ENCODE measurements at regions not wholly inside any gene's neighbourhood (a gene's known extent, or its start where the extent isn't known, plus 50 kb on each side); places are given as distances from the start of the nearest gene placed in this dataset.

DNA sequence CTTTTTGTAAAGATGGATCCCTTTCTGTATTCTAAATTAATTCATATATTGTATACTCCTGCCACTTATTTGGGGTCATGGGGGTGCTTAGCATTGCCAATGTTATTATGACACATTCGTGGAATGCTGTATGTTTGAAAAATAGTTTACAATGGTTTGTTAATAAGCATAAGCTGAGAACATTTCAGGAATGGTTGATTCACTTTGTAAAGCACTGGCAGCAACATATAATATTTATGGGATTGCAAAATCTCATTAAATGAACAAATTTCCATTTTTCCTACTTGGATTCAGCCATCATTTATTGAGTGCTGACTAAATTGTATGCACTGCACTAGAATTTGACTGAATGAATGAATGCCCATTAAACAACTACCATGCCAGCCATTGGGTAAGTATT lies 215.2 kb upstream of the KLF4 start (continued):
- TF ChIP-seq, protein P1, sequence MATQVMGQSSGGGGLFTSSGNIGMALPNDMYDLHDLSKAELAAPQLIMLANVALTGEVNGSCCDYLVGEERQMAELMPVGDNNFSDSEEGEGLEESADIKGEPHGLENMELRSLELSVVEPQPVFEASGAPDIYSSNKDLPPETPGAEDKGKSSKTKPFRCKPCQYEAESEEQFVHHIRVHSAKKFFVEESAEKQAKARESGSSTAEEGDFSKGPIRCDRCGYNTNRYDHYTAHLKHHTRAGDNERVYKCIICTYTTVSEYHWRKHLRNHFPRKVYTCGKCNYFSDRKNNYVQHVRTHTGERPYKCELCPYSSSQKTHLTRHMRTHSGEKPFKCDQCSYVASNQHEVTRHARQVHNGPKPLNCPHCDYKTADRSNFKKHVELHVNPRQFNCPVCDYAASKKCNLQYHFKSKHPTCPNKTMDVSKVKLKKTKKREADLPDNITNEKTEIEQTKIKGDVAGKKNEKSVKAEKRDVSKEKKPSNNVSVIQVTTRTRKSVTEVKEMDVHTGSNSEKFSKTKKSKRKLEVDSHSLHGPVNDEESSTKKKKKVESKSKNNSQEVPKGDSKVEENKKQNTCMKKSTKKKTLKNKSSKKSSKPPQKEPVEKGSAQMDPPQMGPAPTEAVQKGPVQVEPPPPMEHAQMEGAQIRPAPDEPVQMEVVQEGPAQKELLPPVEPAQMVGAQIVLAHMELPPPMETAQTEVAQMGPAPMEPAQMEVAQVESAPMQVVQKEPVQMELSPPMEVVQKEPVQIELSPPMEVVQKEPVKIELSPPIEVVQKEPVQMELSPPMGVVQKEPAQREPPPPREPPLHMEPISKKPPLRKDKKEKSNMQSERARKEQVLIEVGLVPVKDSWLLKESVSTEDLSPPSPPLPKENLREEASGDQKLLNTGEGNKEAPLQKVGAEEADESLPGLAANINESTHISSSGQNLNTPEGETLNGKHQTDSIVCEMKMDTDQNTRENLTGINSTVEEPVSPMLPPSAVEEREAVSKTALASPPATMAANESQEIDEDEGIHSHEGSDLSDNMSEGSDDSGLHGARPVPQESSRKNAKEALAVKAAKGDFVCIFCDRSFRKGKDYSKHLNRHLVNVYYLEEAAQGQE (IDR thresholded peaks at IDR 0.05; ENCODE audit: unreplicated experiment): no peak

DNA sequence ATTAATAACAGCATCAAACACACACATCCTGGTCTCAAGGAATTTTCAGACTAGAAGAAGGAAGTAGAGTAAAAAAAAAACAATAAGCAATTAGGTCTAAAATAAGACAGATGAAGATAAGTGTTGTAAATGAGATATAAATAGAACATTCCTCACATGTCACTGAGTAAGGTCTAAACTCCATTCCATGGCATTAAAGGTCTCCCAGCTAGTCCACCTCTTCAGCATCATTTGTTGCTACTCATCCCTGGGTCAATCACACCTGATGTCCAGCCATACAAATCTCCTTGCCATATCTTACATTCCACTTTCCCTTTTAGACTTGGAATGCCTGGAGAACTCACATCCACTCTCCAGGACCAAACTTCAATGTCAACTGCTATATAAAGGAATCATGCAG lies 214.1 kb upstream of the KLF4 start:
- no peak for TF ChIP-seq CREB1 (CRISPR knock-in tag; IDR thresholded peaks at IDR 0.05; ENCODE audit: low read depth)
- no peak overlapping the region for H3K27ac Mint-ChIP-seq
- H3K27ac ChIP-seq (ENCODE audit: low read depth): no peak overlapping the region

DNA sequence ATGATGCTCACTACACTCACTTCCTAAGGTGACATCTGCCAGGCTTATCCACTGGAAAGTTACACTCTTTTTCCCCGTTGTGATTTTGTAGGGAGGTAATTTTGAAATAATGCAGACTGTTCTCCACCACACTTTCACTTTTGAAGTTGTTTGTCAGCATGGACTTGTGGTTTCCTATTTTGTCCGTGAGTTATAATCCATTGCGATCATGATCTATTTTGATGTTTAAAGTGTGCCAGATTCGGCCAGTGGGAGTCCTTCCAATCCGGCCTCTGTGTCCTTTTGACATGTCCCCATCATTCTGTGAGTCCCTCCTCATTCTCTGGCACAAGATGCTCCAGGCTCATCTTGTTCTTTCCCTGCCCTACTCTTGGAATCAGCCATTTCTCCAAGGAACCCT lies 211.3 kb upstream of the KLF4 start:
- ATAC-seq: no peak
- H4K20me1 ChIP-seq (replicated peaks; ENCODE audit: insufficient read depth): no peaks in the 10 kb centered on the region
- Mint-ChIP-seq H3K36me3 (ENCODE audit: low read depth) (no peaks in the 10 kb centered on the region), H3K4me1 (no peaks in the 10 kb centered on the region), H3K4me3 (no peak overlapping the region), H3K27ac (no peak overlapping the region), H3K27me3 (ENCODE audit: insufficient read depth, low read depth, poor library complexity) (peaks cover 3% of the 10 kb centered on the region), H3K9me3 (no peaks in the 10 kb centered on the region)
- H2AFZ ChIP-seq: no peak overlapping the region
- no peaks in the 10 kb centered on the region for H3F3A ChIP-seq (replicated peaks; ENCODE audit: low read depth)
- H3K4me2 ChIP-seq: no peak overlapping the region
- no peaks in the 10 kb centered on the region for H3K36me3 ChIP-seq (ENCODE audit: insufficient read depth)
- H3K4me1 ChIP-seq (ENCODE audit: insufficient read depth): no peaks in the 10 kb centered on the region
- DNase-seq (ENCODE audit: low spot score): no peak
- H3K9me2 ChIP-seq (ENCODE audit: insufficient read depth): 0 out of 2 replicates have a peak, but pooled peaks cover 7% of the 10 kb centered on the region
- no peaks in the 10 kb centered on the region for H3K27me3 ChIP-seq (ENCODE audit: insufficient read depth)
- no peak overlapping the region for H3K4me3 ChIP-seq
- no peaks in the 10 kb centered on the region for H3K79me2 ChIP-seq (replicated peaks; ENCODE audit: insufficient read depth)
- H3K27ac ChIP-seq (ENCODE audit: low read depth): no peak overlapping the region
- TF ChIP-seq POLR2AphosphoS5 (IDR thresholded peaks at IDR 0.05; ENCODE audit: low read depth) (no peak), STAT1 (IDR thresholded peaks at IDR 0.05; ENCODE audit: unreplicated experiment) (no peak), EZH2phosphoT487 (IDR thresholded peaks at IDR 0.05; ENCODE audit: unreplicated experiment) (no peak), ZNF114 (CRISPR knock-in tag; IDR thresholded peaks at IDR 0.05) (no peak), NANOG (IDR thresholded peaks at IDR 0.05; ENCODE audit: borderline replicate concordance) (no peak), JUNB (IDR thresholded peaks at IDR 0.05; ENCODE audit: unreplicated experiment) (no peak)
- TF ChIP-seq, protein P1 (IDR thresholded peaks at IDR 0.05; ENCODE audit: unreplicated experiment): no peak
- TF ChIP-seq, protein P2, sequence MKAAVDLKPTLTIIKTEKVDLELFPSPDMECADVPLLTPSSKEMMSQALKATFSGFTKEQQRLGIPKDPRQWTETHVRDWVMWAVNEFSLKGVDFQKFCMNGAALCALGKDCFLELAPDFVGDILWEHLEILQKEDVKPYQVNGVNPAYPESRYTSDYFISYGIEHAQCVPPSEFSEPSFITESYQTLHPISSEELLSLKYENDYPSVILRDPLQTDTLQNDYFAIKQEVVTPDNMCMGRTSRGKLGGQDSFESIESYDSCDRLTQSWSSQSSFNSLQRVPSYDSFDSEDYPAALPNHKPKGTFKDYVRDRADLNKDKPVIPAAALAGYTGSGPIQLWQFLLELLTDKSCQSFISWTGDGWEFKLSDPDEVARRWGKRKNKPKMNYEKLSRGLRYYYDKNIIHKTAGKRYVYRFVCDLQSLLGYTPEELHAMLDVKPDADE (IDR thresholded peaks at IDR 0.05): no peak

More for the DNA sequence above, 214.1 kb upstream of the KLF4 start:
- no peaks in the 10 kb centered on the region for H3K79me2 ChIP-seq (replicated peaks; ENCODE audit: insufficient read depth)
- no peaks in the 10 kb centered on the region for H3K9me2 ChIP-seq (ENCODE audit: insufficient read depth)
- Mint-ChIP-seq H3K4me1 (no peaks in the 10 kb centered on the region), H3K27me3 (ENCODE audit: insufficient read depth, low read depth, poor library complexity) (peaks cover 3% of the 10 kb centered on the region), H3K9me3 (no peaks in the 10 kb centered on the region), H3K4me3 (no peak overlapping the region), H3K36me3 (ENCODE audit: low read depth) (no peaks in the 10 kb centered on the region)
- no peaks in the 10 kb centered on the region for H3K36me3 ChIP-seq (ENCODE audit: insufficient read depth)
- no peaks in the 10 kb centered on the region for H4K20me1 ChIP-seq (replicated peaks; ENCODE audit: insufficient read depth)
- H2AFZ ChIP-seq: no peak overlapping the region
- DNase-seq (ENCODE audit: low spot score) (no peak), ATAC-seq (no peak)
- H3F3A ChIP-seq (replicated peaks; ENCODE audit: low read depth): no peaks in the 10 kb centered on the region
- no peak overlapping the region for H3K4me3 ChIP-seq
- H3K4me1 ChIP-seq (ENCODE audit: insufficient read depth): no peaks in the 10 kb centered on the region
- no peaks in the 10 kb centered on the region for H3K27me3 ChIP-seq (ENCODE audit: insufficient read depth)
- H3K4me2 ChIP-seq: no peak overlapping the region

Data from GM23338 (cell line).